Esophagus muscularis mucosa (tissue), 4 donors: ENCODE measurements at regions not wholly inside any gene's neighbourhood (a gene's known extent, or its start where the extent isn't known, plus 50 kb on each side); places are given as distances from the start of the nearest gene placed in this dataset.

Experiments used
- CTCF ChIP-seq, 3 experiments: fragments of 200-600 bp in 2 of 3; fragments of 450-650 bp in 1 of 3; sonication (generic) in 2 of 3; IDR thresholded peaks; one replicate each; pipeline ENCODE4 v1.5.1; 2017 to 2019; ENCODE audit warnings: antibody characterized with exemption in 3 of 3, mild to moderate bottlenecking in 2 of 3, moderate library complexity in 1 of 3
- EP300 ChIP-seq: sonication (generic); formaldehyde crosslinking; IDR thresholded peaks from one replicate; pipeline ENCODE4 v1.6.1; 2017; ENCODE audit warnings: antibody characterized with exemption
- POLR2A ChIP-seq: fragments of 450-650 bp; IDR thresholded peaks from one replicate; pipeline ENCODE4 v1.6.1; 2017; ENCODE audit warnings: antibody characterized with exemption, moderate library complexity, mild to moderate bottlenecking, low read depth

DNA sequence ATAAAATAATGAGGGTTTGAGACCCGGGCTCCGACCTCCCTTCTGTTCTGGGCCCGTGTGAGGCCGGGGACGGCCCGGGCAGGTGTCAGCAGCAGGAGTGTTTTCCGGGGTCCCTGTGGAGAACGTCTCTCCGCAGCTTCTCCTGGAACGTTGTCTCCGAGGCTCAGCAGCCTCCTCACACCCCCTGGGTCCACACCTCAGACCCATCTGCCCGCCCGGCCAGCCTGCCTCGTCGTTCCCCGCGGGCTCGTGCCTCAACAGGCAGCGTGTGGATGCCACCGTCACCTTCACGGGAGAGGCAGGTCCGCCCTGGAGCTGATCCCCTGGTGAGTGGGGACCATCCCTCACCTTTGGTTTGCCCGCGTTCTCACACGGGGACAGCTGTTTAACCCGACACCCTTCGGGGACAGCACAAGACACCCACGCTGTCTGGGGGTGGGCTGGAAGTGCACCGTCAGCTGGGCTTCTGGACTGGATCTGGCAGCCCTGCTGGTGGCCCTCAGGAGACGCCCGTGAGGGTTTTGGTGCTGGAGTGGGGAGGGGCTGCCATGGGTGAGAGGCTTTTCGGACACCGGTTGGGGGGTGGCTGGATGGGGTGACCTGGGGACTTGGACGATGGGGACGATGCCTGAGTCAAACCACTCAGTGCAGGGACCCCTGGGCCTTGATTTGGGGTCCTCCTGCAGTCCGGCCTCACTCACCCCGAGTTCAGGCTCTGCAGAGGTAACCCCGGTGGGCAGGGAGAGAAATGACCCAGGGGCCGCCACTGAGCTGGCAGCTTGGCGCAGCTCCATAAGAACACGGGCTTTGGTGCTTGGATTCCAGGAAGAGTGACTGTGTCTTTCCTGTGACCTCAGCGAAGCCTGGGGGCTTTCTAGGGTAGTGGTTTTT, 131.7 kb downstream of the DNAJB6 start:
- no peak for TF ChIP-seq POLR2A
- no peak for TF ChIP-seq EP300
- no peak for TF ChIP-seq CTCF (IDR thresholded peaks at IDR 0.05)
